Left cardiac atrium (tissue), 4 donors: ENCODE measurements at regions not wholly inside any gene's neighbourhood (a gene's known extent, or its start where the extent isn't known, plus 50 kb on each side); places are given as distances from the start of the nearest gene placed in this dataset.

ENCODE experiments used
- ATAC-seq, 2 donors: fragments of 200-7000 bp; cut with Tn5 transposase; one replicate each; pipeline ENCODE4 v1.9.1; 2020; ENCODE audit warnings: mild to moderate bottlenecking in 2 of 2, moderate library complexity in 2 of 2
- DNase-seq: peaks from one replicate; pipeline ENCODE4 v3.0.0-alpha.2; 2020
- intact Hi-C, 2 donors: fragments of 100-400 bp; cut with DNase I; formaldehyde crosslinking; loops; one replicate each; pipeline versions ENCODE4 v1.14.1 to v1.15.1; 2022 to 2023
- donor health status: DM: no; HTN: yes; CAD: no.
- donor health status: DM: no; HTN: yes; CAD: no; lungs with severe emphysema.
- donor health status: DM: yes; HTN: yes; CAD: no.
- donor health status: Dilated cardiomyopathy.

DNA sequence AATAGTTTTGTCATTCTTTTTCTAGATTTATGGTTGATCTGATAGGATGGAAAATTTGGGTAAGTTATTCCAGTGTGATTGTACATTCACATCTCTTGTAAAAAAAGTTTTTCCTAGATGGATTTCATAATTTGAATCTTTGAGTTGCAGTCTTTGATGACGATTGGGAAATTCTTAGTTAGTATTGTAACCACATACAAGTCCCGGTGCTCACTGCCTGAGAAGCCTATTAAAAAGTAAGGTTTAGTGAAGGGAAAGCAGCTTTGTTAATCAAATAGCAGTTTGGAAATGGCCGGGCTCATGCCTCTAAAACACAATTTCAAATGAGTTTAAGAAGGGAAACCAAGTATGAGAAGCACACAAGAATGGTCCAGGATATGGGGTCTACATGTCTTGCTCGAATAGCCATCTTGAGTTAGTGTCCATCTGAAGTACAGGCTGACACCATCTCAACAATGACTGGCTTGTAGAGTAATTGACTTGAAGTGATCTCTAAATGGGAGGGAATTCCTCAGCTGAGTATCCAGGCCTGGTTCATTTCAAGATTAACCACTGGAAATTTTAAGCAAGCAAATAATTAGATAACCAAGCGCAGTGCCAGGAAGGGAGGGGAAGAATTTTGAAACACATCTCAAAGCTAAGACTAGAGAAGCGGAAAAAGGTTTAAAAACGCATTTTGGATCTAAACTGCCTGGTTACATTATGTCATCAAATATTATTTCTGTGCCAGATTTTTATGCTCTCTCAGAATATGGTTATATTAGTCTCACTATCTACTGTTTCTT, 1145.6 kb upstream of the MIR17HG start:
- ATAC-seq = peak; percentile 59 to 73
- no peak for DNase-seq
- intact Hi-C loops = no loop called here

GRCh38 chr13:90205081-90205480, 1142.4 kb upstream of the MIR17HG start:
- intact Hi-C loops = no loop called here
- ATAC-seq = no peak
- DNase-seq = no peak

GRCh38 chr13:90205911-90206310, 1141.6 kb upstream of the MIR17HG start:
- ATAC-seq (no peak), DNase-seq (no peak)
- intact Hi-C loops = no loop called here

GRCh38 chr13:90217275-90217674, 1130.2 kb upstream of the MIR17HG start:
- ATAC-seq = no peak
- intact Hi-C loops = no loop called here
- no peak for DNase-seq

DNA sequence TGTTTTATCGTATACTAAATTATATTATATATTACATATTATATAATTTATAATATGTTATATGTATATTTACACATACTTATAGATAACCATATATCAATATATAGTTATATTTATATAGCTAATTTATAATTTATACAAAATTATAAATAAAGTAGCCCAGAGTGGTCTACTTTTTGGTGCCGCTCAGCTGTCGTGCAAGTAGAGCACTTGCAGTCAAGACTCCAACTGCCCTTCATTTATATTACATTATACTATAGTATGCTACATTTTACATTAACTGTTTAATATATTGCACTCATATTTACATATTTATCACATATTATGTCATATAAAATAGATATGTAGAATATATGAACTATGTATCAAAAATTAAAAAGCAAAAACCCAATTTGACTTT, 1124.7 kb upstream of the MIR17HG start:
- no peak for ATAC-seq
- intact Hi-C loops = no loop called here
- DNase-seq = no peak

DNA sequence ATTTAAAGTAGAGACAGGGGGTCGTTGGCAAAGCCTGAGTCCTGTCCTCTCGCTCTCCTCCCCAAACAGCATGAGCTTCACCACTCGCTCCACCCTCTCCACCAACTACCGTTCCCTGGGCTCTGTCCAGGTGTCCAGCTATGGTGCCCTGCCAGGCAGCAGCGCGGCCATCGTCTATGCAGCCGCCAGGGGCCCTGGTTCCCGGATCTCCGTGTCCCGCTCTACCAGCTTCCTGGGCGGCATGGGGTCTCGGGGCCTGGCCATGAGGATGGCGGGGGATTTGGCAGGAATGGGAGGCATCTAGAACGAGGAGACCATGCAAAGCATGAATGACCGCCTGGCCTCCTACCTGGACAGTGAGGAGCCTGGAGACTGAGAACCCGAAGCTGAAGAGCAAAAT, 1117.2 kb upstream of the MIR17HG start:
- DNase-seq = no peak
- intact Hi-C loops = no loop called here

DNA sequence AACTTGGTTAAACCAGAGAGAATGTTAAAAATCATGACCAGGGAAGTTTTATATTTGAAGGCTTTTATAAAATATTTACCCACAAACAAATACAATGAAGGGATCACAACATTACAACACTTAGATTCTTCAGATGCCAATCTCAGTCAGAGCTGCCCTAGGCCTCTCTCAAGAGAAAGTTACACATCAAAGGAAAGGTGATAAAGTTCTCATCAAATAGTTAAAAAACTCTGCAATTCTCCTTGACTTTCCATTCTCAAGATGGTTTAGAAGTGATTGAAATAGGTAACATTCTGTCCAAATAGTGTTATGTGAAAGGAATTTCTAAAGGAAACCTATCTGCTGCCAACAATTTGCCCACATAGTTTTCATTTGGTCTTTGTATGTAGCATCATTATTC, 1115.2 kb upstream of the MIR17HG start:
- intact Hi-C loops = no loop called here
- DNase-seq = no peak
- no peak for ATAC-seq

More for the DNA sequence above, 1117.2 kb upstream of the MIR17HG start:
- ATAC-seq = no peak

GRCh38 chr13:90233933-90234672, 1113.4 kb upstream of the MIR17HG start:
- DNase-seq (no peak), ATAC-seq (no peak)
- intact Hi-C loops = no loop called here

- intact Hi-C loops = no loop called here
- DNase-seq (no peak), ATAC-seq (no peak)
These were observed 1109.6 kb upstream of the MIR17HG start for GRCh38 chr13:90237852-90238251.

GRCh38 chr13:90238413-90238812, 1109.1 kb upstream of the MIR17HG start:
- intact Hi-C loops = no loop called here
- peak in 1 of 2 donors; percentile 23 for ATAC-seq
- DNase-seq = no peak

- DNase-seq (no peak), ATAC-seq (no peak)
- intact Hi-C loops = no loop called here
These were observed 1108.4 kb upstream of the MIR17HG start for GRCh38 chr13:90239130-90239529.

- ATAC-seq = no peak
- DNase-seq = no peak
- intact Hi-C loops = no loop called here
These were observed 1101.5 kb upstream of the MIR17HG start for GRCh38 chr13:90246005-90246404.

DNA sequence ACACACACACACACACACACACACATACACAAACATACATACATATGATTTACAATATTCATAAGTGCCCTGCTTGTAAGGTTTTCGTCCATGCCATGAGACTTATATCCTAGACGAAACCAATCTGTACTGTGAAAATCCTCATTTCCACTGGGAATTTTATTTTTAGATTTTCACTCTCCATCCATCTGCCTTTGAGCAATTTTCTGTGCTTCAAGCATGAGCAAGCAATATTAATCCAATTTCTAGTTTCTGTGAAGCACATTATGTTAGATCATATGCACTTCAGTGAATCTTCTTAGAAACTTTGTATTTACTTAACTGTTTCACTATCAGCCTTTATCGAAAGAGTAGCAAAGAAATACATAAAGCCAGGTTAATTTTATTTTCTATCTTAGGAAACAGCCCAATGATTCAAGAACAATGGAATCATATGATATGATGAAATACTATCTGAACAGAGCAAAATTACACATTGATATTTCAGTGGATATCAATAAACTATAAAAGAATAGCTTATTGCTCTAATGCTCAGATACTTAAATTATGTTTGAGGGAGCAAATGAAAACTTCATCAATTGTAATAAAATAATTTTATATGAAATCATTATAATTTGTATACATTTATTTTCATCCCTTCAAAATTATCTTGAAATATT, 1100.7 kb upstream of the MIR17HG start:
- intact Hi-C loops = no loop called here

GRCh38 chr13:90253806-90254205, 1093.7 kb upstream of the MIR17HG start:
- DNase-seq (no peak), ATAC-seq (no peak)
- intact Hi-C loops = no loop called here

More for the DNA sequence above, 1100.7 kb upstream of the MIR17HG start:
- no peak for DNase-seq
- ATAC-seq = no peak

DNA sequence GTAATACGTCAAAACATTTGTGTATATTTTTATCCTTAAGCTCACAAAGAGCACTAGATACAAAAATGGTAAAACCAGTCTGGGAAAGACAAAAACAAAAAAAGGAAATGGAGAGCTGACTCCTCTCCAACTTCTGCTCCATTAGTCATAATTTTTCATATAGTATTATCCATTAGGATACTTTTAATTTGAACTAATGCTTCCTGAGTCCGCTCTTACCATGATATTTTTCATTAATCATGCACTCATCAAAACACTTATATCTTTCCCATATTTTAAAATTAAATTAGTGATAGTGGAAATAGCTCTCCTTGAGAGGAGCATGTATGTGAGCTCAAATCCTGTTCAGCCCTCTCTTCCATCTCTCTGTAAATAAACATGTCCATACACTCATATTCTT, 1093.0 kb upstream of the MIR17HG start:
- intact Hi-C loops = no loop called here
- DNase-seq (no peak), ATAC-seq (no peak)

- no peak for ATAC-seq
- DNase-seq = no peak
- intact Hi-C loops = no loop called here
These were observed 1090.7 kb upstream of the MIR17HG start for GRCh38 chr13:90256746-90257145.

GRCh38 chr13:90258129-90258528, 1089.4 kb upstream of the MIR17HG start:
- ATAC-seq (no peak), DNase-seq (no peak)
- intact Hi-C loops = no loop called here

DNA sequence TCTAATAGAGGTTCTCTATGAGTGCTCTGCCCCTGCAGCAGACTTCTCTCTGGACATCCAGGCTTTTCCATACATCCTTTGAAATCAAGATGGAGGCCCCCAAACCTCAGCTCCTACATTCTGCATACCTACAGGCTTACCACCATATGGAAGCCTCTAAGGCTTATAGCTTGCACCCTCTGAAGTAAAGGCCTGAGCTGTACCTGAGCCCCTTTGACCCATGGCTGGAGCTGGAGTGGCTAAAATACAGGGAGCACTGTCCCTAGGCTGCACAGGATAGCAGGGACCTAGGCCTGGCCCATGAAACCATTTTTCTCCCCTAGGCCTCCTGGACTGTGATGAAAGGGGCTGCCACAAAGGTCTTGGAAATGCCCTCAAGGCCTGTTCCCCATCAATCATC, 1086.1 kb upstream of the MIR17HG start:
- no peak for DNase-seq
- ATAC-seq = no peak
- intact Hi-C loops = no loop called here

DNA sequence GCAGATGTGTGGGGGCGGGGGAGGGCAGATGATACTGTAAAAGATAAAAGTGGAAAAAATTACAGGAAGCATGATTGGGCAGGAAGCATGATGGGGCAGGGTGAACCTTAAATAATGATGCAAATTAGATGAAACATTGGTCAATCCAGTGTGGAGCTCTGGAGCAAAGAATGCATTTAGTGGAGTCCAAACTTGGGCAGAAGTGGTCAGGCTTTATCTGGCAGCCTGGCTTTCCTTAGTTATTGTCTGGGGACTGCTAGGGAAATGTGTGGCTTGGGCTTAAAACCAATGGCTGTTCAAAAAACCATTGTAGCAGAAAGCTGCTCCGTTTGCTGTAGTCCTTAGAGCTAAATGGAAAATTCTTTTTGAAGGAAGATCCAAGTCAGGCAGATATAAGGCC, 1077.3 kb upstream of the MIR17HG start:
- no peak for DNase-seq
- intact Hi-C loops = no loop called here
- ATAC-seq = peak in 1 of 2 donors; percentile 54

- DNase-seq (no peak), ATAC-seq (no peak)
- intact Hi-C loops = no loop called here
These were observed 1075.1 kb upstream of the MIR17HG start for GRCh38 chr13:90272356-90272755.
